OCI-LY7 (cell line): ENCODE measurements at regions not wholly inside any gene's neighbourhood (a gene's known extent, or its start where the extent isn't known, plus 50 kb on each side); places are given as distances from the start of the nearest gene placed in this dataset.

ENCODE experiments used
- EZH2phosphoT487 ChIP-seq: fragments of 200-600 bp; sonication (generic); IDR thresholded peaks from 2 replicates; pipeline ENCODE4 v1.6.1; 2018; ENCODE audit warnings: low read depth, borderline replicate concordance, mild to moderate bottlenecking, mixed run types, antibody characterized with exemption, low read length, moderate library complexity, mixed read lengths
- TF ChIP-seq, protein P1 (sequence below): fragments of 200-600 bp; sonication (generic); conservative IDR thresholded peaks from 2 replicates; pipeline ENCODE4 v1.5.1; 2014; ENCODE audit warnings: mild to moderate bottlenecking, antibody characterized with exemption, low read length, moderate library complexity, mixed read lengths

GRCh38 chr11:134542401-134543165, 130.5 kb upstream of the B3GAT1 start:
- TF ChIP-seq, protein P1, sequence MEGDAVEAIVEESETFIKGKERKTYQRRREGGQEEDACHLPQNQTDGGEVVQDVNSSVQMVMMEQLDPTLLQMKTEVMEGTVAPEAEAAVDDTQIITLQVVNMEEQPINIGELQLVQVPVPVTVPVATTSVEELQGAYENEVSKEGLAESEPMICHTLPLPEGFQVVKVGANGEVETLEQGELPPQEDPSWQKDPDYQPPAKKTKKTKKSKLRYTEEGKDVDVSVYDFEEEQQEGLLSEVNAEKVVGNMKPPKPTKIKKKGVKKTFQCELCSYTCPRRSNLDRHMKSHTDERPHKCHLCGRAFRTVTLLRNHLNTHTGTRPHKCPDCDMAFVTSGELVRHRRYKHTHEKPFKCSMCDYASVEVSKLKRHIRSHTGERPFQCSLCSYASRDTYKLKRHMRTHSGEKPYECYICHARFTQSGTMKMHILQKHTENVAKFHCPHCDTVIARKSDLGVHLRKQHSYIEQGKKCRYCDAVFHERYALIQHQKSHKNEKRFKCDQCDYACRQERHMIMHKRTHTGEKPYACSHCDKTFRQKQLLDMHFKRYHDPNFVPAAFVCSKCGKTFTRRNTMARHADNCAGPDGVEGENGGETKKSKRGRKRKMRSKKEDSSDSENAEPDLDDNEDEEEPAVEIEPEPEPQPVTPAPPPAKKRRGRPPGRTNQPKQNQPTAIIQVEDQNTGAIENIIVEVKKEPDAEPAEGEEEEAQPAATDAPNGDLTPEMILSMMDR: no peak
- no peak for TF ChIP-seq EZH2phosphoT487
